Fibroblast of skin of right quadriceps (primary cell): ENCODE measurements at regions not wholly inside any gene's neighbourhood (a gene's known extent, or its start where the extent isn't known, plus 50 kb on each side); places are given as distances from the start of the nearest gene placed in this dataset.
A peak's percentile ranks its signal among the peaks of the same experiment; 100 is the strongest.
"Not testable (repeated sequence)": the region's sequence is repeated elsewhere in the genome, so short reads cannot be mapped to it uniquely, and the experiment has no call there.

Experiments used
- DNase-seq: peaks from one replicate; pipeline ENCODE4 v3.0.0-alpha.2; 2013

DNA sequence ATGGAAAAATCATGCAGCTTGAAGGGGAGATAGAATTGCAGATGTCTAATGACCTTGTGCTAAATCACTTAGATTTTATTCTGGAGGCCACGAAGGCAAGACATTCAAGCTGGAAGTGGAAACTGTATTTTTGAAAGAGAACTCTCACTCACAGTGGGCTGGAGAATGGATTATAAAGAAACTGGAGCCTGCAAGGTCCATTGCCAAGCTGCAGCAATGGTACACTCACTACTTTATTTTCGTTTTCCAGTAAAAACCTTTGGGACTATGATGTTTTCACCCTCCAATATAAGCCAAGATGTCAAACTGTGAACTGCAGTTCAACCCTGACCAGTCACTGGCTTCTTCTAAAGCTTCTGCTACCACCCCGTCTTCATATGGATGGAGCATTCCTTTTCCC lies 62.0 kb downstream of the SKIDA1 start:
- DNase-seq, result no peak

DNA sequence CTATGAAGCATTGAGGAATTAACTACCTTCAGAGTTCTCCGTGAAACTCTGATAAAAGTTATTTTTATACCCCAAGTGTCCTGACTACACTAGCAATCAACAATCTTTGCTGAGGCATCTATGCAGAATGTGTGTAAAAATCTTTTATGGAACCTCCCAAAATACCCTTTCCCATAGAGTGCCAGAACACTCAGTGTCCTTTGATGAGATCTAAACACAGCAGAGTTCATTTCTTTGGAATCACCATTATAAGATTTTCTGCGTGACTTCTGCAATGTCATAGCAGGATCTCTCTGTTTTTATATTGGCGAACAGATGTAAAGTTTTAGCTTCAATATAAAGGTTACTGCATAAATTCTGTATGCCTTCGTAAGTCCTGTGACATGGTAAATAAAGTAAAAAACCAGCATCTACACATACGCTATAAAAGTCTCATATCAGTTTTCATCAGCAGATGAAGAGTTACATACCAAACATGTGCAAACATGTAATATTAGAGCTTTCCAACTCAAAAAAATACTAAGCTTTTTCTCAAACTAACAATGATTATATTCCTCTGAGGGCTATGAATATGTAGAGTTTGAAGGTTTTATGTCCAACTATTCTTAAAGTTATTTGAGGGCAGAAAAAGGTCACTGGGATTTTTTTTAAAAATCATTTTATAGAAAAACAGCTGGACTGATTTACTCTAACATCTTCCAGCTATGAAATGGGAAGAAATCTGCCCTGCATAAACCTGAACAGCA lies 67.2 kb downstream of the SKIDA1 start:
- DNase-seq, result peak; percentile 57

GRCh38 chr10:21456160-21456559 lies 69.3 kb downstream of the SKIDA1 start:
- no peak for DNase-seq

DNA sequence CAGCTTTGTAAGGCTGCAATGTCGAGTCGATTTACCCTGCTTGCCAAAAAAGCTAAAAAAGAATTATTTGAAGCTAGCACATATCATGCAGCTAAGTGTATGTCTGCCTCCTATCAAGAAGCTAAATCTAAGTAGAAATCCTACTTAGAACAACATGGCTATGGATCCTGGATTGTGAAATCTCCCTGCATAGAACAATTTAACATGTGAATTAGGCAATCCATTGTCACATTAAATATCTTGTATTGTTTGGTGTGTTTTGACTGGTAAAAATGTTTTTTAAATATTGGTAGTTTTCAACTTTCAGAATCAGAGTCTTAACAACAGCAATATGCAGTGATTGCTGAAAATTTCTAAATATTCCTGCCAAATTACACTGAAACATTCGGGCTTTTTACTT lies 73.3 kb downstream of the SKIDA1 start:
- no peak for DNase-seq

- no peak for DNase-seq
These were observed 76.1 kb downstream of the SKIDA1 start for GRCh38 chr10:21449288-21449966.

DNA sequence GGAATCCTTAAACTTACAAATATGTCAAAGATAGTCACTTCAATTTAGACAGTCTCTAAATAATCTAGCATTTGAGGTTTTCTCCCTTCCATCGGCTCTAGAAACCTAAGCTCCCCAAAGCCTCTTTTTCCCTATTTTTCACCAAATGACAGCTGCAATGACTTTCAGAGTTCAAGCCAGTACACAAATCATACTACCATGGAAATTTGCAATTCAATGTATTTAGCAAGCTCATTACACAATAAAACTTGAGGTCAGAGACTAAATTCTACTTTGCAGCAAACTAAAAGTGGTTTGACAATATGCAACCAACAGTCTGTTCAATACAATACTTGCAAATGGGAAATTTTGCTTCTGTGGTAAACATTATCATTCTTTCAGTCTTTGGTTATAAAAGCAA lies 80.3 kb downstream of the SKIDA1 start:
- DNase-seq, result no peak

DNA sequence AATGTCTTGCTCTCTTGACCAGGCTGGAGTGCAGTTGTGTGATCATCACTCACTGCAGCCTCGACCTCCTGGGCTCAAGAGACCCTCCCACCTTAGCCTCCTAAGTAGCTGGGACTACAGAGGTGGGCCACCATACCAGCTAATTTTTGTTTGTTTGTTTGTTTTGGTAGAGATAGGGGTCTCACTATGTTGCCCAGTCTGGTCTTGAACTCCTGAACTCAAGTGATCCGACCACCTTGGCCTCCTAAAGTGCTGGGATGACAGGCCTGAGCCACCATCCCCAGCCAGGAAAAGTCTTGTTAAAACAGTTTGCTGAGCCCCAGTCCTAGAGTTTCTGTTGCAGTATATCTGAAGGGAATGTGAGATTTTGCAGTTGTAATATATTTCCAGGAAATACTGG lies 83.9 kb downstream of the SKIDA1 start:
- DNase-seq, result no peak

GRCh38 chr10:21438914-21439313 lies 86.6 kb downstream of the SKIDA1 start:
- not testable (repeated sequence) for DNase-seq

DNA sequence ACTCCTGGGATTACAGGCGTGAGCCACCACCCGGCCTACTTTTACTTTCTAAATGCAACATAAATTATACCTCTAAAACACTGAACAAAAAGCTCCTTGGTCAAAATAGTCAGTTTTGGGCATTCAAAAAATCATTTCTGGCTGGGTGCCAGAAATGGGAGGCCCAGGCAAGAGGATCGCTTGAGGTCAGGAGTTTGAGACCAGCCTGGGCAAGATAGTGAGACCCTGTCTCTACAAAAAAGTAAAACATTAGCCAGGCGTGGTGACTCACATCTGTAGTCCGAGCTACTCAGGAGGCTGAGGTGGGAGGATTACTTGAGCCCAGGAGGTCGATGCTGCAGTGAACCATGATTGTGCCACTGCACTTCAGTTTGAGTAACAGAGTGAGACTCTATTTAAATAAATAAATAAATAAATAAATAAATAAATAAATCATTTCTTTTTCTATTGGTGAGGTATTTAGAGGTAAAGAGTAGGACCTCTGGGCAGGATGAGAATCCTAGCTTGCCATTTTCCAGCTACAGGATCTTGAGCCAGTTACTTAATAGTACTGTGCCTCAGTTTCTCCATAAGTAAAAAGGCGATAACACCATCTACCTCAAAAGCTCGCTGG lies 87.6 kb downstream of the SKIDA1 start:
- DNase-seq, result no peak

- no peak for DNase-seq
These were observed 93.2 kb downstream of the SKIDA1 start for GRCh38 chr10:21432266-21432665.

- no peak for DNase-seq
These were observed 93.7 kb downstream of the SKIDA1 start for GRCh38 chr10:21431799-21432198.

DNA sequence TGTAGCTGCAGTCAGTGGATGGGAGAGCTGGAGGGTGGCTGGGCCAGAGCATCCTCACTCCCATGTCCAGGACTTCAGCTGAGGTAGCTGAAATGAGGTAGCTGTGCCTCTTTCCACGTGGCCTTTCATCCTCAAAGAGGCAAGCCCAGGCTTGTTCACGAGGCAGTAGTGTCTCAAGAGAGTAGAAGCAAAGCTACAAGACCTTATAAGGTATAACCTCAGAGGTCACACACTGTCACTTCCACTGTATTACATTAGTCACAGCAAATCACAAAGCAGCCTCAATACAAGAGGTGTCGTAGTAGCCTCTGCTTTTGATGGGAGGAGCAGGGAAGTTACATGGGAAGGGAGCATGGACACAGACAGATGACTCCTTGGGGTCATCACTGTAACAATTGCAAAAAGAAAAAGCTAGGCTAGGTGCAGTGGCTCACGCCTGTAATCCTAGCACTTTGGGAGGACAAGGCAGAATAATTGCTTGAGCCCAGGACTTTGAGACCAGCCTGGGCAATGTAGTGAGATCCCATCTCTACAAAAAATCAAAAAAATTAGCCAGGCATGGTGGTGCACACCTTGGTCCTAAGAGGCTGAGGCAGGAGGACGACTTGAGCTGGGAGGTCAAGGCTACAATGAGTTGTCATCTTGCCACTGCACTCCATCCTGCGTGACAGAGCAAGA lies 97.5 kb downstream of the SKIDA1 start:
- peak; percentile 17 for DNase-seq

DNA sequence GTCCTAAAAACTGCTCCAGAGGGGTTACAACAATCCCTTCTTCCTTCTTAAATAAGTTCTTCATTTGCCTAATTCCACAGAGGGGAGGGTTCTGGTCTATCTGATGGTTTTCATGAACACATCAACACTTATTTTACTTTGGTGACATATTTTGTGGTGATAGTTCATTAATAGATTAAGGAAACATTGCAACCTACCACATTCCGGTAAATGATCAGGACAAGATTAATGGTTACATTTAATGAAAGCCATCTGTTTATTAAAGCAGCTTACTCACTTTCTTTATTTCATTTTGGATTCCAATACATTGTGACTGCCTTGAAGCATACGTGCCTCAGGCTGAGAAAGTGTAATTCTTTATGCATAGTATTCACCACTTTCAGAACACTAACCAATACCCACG lies 101.0 kb downstream of the SKIDA1 start:
- peak; percentile 94 for DNase-seq

DNA sequence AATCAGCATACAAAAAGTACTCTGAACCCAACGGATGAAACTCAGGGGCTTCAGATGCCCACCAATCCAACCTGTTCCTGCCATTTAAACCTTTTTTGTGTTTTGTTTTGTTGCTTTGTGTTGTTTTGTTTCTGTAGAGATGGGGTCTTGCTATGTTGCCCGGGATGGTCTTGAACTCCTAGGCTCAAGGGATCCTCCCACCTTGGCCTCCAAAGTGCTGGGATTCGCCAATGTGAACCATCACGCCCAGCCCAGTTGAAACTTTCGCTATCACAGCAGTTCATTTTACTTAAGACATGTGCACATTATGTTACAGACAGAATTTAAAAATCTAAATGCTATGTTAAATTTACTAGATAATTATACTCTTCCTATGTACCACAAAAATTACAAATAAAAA lies 101.6 kb downstream of the SKIDA1 start:
- no peak for DNase-seq

DNA sequence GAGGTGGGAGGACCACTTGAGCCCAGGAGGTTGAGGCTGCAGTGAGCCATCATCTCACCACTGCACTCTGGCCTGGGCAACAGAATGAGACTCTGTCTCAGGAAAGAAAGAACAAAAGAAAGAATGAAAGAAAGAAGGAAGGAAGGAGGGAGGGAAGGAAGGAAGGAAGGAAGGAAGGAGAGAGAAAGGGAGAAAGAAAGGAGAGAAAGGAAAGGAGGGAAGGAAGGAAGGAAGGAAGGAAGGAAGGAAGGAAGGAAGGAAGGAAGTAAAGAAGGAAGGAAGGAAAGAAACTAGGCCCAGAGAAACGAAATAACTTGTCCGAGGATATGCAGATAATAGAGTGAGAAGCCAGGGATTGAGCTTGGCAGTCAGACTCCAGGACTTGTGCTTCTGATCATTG lies 102.1 kb downstream of the SKIDA1 start:
- no peak for DNase-seq

DNA sequence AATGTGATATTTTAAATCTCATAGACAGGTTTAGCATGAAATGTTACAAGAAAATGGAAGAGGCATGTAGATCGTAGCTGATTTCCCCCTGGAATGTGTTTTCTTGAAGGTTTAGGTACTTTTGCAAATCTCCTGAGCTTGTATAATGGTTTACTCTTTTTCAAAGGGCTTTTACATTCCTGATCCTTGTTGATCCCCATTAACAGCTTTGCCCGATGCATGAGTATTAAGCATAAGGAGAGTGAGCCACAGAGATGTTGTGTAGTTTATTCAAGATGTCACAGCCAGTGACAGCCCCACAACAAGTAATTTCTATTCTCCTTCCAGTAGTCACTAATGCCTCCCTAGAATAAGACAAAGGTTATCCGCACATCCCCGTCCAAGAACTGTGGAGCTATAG lies 103.7 kb downstream of the SKIDA1 start:
- DNase-seq, result no peak

DNA sequence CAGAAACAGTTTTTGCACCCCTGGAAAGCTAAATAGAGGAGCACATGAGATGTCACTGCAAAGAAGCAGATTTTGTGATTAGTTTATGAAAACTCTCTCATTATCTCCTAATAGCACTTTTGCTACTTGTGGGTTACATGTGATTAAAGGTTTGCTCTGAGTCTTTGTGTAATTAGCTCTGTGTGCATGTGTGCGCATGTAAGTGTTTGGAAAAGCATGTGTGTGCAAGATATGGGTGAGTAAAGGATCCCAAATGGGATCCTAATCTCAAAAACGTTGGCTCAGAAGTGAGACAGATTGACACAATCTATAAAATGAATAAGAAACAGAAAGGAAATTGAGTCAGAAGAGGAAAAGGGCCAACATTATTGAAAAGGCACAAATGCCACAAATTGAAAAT lies 104.5 kb downstream of the SKIDA1 start:
- no peak for DNase-seq

- peak; percentile 55 for DNase-seq
These were observed 106.4 kb downstream of the SKIDA1 start for GRCh38 chr10:21418981-21419576.

DNA sequence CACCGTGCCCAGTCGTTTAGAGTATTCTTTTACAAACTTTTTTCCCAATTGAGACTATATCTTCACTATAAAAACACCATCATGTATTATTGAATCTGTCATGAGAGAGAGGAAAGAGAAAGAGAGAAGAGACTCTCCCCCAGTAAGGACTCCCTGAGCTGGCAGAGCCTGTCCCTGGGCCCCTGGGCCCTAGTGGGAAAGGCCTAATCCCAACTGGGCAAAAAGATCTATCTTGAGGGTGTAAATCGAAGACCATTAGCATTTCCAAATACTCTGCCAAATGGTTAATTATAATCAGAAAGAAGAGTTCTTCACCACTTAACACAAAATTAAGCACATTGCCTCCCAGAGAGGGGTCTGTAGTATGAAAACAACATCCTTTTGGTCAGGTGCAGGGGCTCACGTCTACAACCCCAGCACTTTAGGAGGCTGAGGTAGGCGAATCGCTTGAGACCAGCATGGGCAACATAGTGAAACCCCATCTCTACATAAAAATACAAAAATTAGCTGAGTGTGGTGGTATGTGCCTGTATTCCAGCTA lies 108.2 kb downstream of the SKIDA1 start:
- DNase-seq, result no peak

- DNase-seq, result no peak
These were observed 111.8 kb downstream of the SKIDA1 start for GRCh38 chr10:21413680-21414079.

DNA sequence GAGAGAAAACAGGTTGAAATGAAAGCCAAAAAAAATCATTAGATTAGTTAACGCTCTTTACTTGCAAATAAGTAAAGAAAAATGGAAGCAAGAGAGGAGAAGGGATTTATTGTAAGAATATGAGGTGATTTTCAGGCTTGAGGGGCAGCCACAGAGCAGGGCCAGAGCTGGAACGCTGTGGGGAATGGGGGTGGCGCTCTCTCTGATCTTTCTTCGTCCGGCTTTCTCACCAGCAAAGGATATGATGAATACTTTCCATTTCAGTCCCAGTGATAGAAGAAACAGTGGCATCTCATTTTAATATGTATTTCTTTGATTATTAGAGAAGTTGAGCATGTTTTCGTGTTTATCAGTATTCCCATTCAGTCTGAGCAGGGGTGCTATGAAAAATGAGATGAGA lies 112.2 kb downstream of the SKIDA1 start:
- DNase-seq, result no peak

DNA sequence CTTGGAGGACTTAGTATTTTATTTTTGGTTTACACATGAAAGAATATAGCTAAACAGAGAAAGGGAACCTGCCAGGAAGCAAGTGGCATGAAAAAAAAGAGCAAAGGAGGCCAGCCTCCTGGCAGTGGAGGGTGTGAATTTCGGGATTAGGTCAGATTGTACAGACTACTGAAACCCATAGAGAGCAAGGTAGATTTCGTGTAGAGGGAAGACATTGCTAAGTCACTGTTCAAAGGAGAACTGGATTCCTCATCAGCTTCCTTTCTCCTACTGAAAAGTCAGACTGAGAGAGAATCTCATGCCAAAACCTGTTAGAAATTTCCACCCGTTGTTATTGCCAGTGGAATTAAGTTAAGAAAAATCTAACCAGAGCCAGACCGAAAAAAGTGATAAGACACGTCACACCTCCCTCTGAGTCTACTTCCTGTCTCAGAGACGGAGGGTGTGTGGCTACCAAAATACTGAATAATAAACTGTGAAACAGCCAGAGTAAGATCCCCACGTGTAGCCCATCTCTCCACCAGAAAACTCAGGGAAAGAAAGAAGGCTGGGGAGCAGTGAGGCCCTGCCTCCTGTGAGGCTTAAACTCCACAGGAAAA lies 118.8 kb downstream of the SKIDA1 start:
- peak; percentile 48 for DNase-seq

- DNase-seq, result no peak
These were observed 119.5 kb downstream of the SKIDA1 start for GRCh38 chr10:21405981-21406380.
